Large intestine (tissue), 3 donors: ENCODE measurements at regions not wholly inside any gene's neighbourhood (a gene's known extent, or its start where the extent isn't known, plus 50 kb on each side); places are given as distances from the start of the nearest gene placed in this dataset.

Experiments
- DNase-seq, 2 donors: peaks; one replicate each; pipeline versions ENCODE4 v3.0.0 to v3.0.0-alpha.2; 2013
- H3K27ac ChIP-seq: one replicate; pipeline ENCODE4 v1.5.1; 2013; ENCODE audit warnings: low read length
- H3K27me3 ChIP-seq: 2 replicates; pipeline ENCODE4 v1.6.1; 2013; ENCODE audit warnings: low read length; ENCODE audit not compliant: control insufficient read depth, insufficient read depth
- H3K36me3 ChIP-seq: 2 replicates; pipeline ENCODE4 v1.6.1; 2013; ENCODE audit warnings: low read length; ENCODE audit not compliant: control insufficient read depth, insufficient read depth
- H3K4me1 ChIP-seq: one replicate; pipeline ENCODE4 v1.6.1; 2013; ENCODE audit warnings: low read length; ENCODE audit not compliant: control insufficient read depth, insufficient read depth
- H3K4me3 ChIP-seq: one replicate; pipeline ENCODE4 v1.5.1; 2013; ENCODE audit warnings: low read length
- H3K9me3 ChIP-seq: one replicate; pipeline ENCODE4 v1.6.1; 2013; ENCODE audit warnings: mild to moderate bottlenecking, low read depth, low read length, moderate library complexity; ENCODE audit not compliant: control insufficient read depth
- WGBS: methylation state at CpG from one replicate; pipeline ENCODE4 v1.1.5; 2013; ENCODE audit warnings: low lambda C conversion rate; ENCODE audit not compliant: insufficient coverage; 5-methylcytosine and 5-hydroxymethylcytosine counted together

DNA sequence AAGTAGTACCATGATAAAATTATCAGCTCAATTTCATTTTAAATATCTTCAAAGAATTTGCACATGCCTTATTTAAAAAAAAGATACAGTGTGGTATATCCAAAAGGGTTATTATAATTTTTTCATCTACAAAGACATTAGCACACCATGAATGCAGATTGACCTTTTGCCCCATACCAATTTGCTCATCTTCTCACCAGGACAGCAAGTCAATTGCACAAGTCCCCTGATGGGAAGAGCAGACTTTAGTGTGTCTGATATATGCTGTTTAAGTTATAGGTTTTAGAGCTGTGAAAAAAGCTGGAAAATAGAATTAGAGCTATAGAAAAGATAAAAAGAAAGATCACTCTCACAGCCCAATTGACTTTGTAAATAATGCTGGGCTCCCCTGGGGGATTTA is 325.8 kb upstream of the CDH6 start:
- Histone ChIP-seq H3K4me1 (no peaks in the 10 kb centered on the region), H3K4me3 (no peak overlapping the region), H3K27me3 (no peaks in the 10 kb centered on the region), H3K9me3 (no peaks in the 10 kb centered on the region), H3K27ac (no peak overlapping the region), H3K36me3 (no peaks in the 10 kb centered on the region)
- DNase-seq: no peak

- Histone ChIP-seq H3K27me3 (no peaks in the 10 kb centered on the region), H3K9me3 (no peaks in the 10 kb centered on the region), H3K4me1 (no peaks in the 10 kb centered on the region), H3K27ac (no peak overlapping the region), H3K36me3 (no peaks in the 10 kb centered on the region), H3K4me3 (no peak overlapping the region)
- DNase-seq: no peak
- 85% methylated on average over 2 of the region's 8 CpGs for WGBS
These were observed 327.3 kb upstream of the CDH6 start for GRCh38 chr5:30866142-30866541.

GRCh38 chr5:30856242-30856641 is 337.2 kb upstream of the CDH6 start:
- H3K27me3 ChIP-seq: no peaks in the 10 kb centered on the region
- H3K4me3 ChIP-seq: no peak overlapping the region
- H3K27ac ChIP-seq: no peak overlapping the region
- no peaks in the 10 kb centered on the region for H3K9me3 ChIP-seq
- DNase-seq: no peak
- H3K36me3 ChIP-seq: no peaks in the 10 kb centered on the region
- no peaks in the 10 kb centered on the region for H3K4me1 ChIP-seq
- no CpG with 5 or more reads among the region's 3 CpGs for WGBS

DNA sequence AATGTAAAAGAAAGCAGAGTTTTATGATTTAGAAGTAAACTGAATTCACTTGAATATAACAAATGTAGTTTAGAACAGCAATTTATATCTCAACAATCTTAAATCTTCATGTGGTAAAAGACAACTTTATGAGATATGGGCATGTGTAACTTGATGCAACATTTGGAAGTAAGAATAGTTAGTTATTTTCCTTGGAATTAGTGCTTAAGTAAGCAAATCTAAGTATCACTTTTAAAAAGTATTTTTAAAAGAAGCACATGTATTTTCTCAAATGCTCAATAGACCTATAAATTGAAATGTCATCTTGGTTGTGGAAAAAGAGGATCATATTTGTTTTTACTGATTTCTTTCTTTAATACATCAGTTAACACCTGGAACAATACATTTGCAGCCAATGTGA is 340.3 kb upstream of the CDH6 start:
- Histone ChIP-seq H3K27me3 (no peaks in the 10 kb centered on the region), H3K4me1 (peaks cover 6% of the 10 kb centered on the region), H3K27ac (no peak overlapping the region), H3K36me3 (no peaks in the 10 kb centered on the region), H3K9me3 (no peaks in the 10 kb centered on the region), H3K4me3 (no peak overlapping the region)
- no peak for DNase-seq

GRCh38 chr5:30850866-30851265 is 342.6 kb upstream of the CDH6 start:
- no peak overlapping the region for H3K27ac ChIP-seq
- H3K27me3 ChIP-seq: no peaks in the 10 kb centered on the region
- H3K4me3 ChIP-seq: no peak overlapping the region
- no peaks in the 10 kb centered on the region for H3K9me3 ChIP-seq
- no CpG with 5 or more reads among the region's 2 CpGs for WGBS
- no peaks in the 10 kb centered on the region for H3K36me3 ChIP-seq
- DNase-seq: no peak
- peaks cover 6% of the 10 kb centered on the region for H3K4me1 ChIP-seq

DNA sequence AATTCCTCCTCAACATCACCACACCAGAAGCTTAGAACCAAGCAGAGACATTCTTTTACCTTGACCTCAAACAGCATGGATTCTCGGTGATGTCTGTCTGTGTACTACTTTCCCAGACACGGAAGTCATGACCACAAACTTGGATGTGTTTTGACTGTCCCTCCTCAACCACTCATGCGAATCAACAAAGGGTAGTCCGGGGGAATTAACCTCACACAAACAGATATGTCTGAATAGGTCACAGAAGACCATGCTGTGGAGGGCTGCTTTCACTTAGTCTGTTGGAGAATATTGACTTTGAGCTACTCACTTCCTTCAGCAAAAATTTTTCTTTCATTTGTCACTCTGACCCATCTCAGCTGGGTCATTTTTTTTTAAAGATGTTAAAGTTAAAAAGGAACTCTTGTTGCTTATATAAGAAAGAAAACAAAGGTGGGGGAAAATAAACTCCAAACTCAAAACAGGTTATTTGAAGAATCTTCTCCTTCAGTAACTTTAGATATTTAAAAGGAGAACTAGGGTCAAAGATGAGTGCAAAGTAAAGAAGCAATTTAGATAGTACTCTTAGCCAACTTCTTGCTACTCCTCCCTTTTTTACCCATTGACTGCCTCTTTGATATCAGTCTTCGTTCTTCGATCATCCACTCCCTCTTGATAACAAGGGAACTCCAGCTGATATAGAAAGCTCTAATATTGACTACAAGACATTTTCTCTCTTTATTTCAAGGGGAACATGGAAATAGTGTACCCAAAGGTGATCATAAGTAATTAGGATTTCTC is 343.4 kb upstream of the CDH6 start:
- Histone ChIP-seq H3K9me3 (no peaks in the 10 kb centered on the region), H3K27me3 (no peaks in the 10 kb centered on the region), H3K4me1 (peaks cover 6% of the 10 kb centered on the region), H3K36me3 (no peaks in the 10 kb centered on the region), H3K27ac (no peak overlapping the region), H3K4me3 (no peak overlapping the region)
- WGBS: 43% methylated on average over 2 of the region's 6 CpGs
- DNase-seq: peak; percentile 14 to 56

DNA sequence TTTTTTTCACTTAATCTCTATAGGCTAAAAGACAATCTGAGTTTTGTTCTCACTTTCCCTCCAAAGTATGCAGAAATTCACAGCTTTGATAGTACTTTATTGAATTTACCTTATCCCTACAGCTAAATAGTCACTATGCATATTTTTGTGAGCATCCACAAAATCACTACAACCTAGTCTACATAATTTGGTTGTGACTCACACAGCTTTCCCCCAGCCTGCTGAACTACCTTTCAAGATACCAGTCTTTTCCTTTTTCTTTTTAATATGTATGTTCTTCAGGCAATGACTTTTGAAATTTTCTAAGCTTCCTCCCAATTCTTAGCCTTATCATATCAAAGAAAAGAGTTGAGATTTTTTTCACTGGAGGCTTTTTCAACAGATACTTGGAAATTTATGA is 347.3 kb upstream of the CDH6 start:
- Histone ChIP-seq H3K9me3 (no peaks in the 10 kb centered on the region), H3K27me3 (no peaks in the 10 kb centered on the region), H3K4me3 (no peak overlapping the region), H3K27ac (no peak overlapping the region), H3K4me1 (peaks cover 6% of the 10 kb centered on the region), H3K36me3 (no peaks in the 10 kb centered on the region)
- DNase-seq: no peak

- Histone ChIP-seq H3K27me3 (no peaks in the 10 kb centered on the region), H3K4me3 (no peak overlapping the region), H3K27ac (no peak overlapping the region), H3K4me1 (no peaks in the 10 kb centered on the region), H3K9me3 (no peaks in the 10 kb centered on the region), H3K36me3 (no peaks in the 10 kb centered on the region)
- WGBS: no CpG with 5 or more reads among the region's 2 CpGs
- no peak for DNase-seq
These were observed 348.3 kb upstream of the CDH6 start for GRCh38 chr5:30845194-30845593.

DNA sequence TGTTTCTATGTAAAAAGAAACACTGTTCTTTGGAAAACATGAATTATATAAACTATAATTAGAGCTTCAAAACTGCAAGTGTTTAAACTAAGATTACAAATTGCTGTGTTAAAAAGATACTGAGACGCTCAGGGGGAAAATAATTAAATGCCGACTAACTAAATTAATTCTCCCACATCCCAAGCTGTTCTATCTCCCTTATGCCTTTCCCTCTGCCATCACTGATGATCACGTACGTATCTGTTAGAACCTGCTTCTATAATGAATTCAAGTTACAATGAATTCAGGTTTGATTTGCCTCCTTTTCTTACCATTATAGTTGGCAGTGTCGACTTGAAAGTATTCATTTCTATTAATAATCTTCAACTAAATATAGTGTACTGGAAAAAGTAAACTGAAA is 349.9 kb upstream of the CDH6 start:
- no peak overlapping the region for H3K4me3 ChIP-seq
- 94% methylated on average over 5 of the region's 5 CpGs for WGBS

DNA sequence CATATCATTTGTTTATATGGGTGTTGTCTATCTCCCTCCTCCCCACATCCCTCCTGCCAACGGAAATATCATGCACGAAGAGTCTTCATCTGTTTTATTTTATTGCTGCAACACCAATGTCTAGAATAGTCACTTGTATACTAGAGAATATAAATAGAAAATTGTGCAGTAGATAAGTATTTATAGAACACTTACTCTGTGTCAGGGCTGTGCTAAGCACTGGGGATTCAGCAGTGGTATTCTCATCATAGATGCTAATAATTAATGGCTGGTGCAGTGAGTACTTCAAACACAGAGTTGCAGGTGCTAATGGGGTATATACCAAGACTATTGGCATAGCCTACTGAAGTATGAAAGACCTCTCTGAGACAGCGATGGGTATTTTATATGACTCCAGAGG is 353.5 kb upstream of the CDH6 start:
- no peak for DNase-seq
- no peaks in the 10 kb centered on the region for H3K27me3 ChIP-seq
- no peaks in the 10 kb centered on the region for H3K9me3 ChIP-seq
- H3K4me3 ChIP-seq: no peak overlapping the region
- H3K4me1 ChIP-seq: no peaks in the 10 kb centered on the region
- H3K36me3 ChIP-seq: no peaks in the 10 kb centered on the region
- H3K27ac ChIP-seq: no peak overlapping the region
- WGBS: 100% methylated on average over 2 of the region's 3 CpGs

More for the DNA sequence above, 349.9 kb upstream of the CDH6 start:
- no peak for DNase-seq
- Histone ChIP-seq H3K4me1 (no peaks in the 10 kb centered on the region), H3K36me3 (no peaks in the 10 kb centered on the region), H3K27me3 (no peaks in the 10 kb centered on the region), H3K27ac (no peak overlapping the region), H3K9me3 (no peaks in the 10 kb centered on the region)

GRCh38 chr5:30838936-30839496 is 354.5 kb upstream of the CDH6 start:
- H3K27me3 ChIP-seq: no peaks in the 10 kb centered on the region
- no CpG with 5 or more reads among the region's 3 CpGs for WGBS
- no peak for DNase-seq
- no peaks in the 10 kb centered on the region for H3K9me3 ChIP-seq
- no peaks in the 10 kb centered on the region for H3K36me3 ChIP-seq
- no peaks in the 10 kb centered on the region for H3K4me1 ChIP-seq
- H3K27ac ChIP-seq: no peak overlapping the region
- H3K4me3 ChIP-seq: no peak overlapping the region
